AG04450 (cell line): ENCODE measurements at regions not wholly inside any gene's neighbourhood (a gene's known extent, or its start where the extent isn't known, plus 50 kb on each side); places are given as distances from the start of the nearest gene placed in this dataset.

Source experiments
- CTCF ChIA-PET: fragments of 300-600, 350-600 bp; formaldehyde crosslinking; extraction: SDS; loops from one replicate; lab custom pipeline; 2022; ENCODE audit warnings: antibody characterized with exemption, inconsistent platforms; lab: Charles Lee
- POLR2A ChIA-PET: fragments of 350-600 bp; formaldehyde crosslinking; extraction: SDS; loops from one replicate; lab custom pipeline; 2021; ENCODE audit warnings: antibody characterized with exemption, inconsistent platforms; lab: Yijun Ruan, JAX
- DNase-seq: peaks from one replicate; pipeline ENCODE4 v3.0.0-alpha.2; 2011; ENCODE audit warnings: low read depth, low spot score
- H3K27ac ChIP-seq: one replicate; pipeline ENCODE4 v1.5.1; 2012; ENCODE audit warnings: low read depth, low read length, control low read depth
- H3K27me3 ChIP-seq: one replicate; pipeline ENCODE4 v1.6.0; 2012; ENCODE audit warnings: low read length; ENCODE audit not compliant: control insufficient read depth, insufficient read depth
- H3K4me3 ChIP-seq: 2 replicates; pipeline ENCODE4 v1.5.1; 2011; ENCODE audit warnings: mild to moderate bottlenecking, low read depth, low read length, control low read depth
- H3K9me3 ChIP-seq: 2 replicates; pipeline ENCODE4 v1.5.1; 2012; ENCODE audit warnings: low read length; ENCODE audit not compliant: control insufficient read depth, insufficient read depth
- TF ChIP-seq, protein P1 (sequence below): IDR thresholded peaks from 2 replicates; pipeline ENCODE4 v1.5.1; 2011; ENCODE audit warnings: low read depth, low read length, control low read depth, inconsistent platforms

DNA sequence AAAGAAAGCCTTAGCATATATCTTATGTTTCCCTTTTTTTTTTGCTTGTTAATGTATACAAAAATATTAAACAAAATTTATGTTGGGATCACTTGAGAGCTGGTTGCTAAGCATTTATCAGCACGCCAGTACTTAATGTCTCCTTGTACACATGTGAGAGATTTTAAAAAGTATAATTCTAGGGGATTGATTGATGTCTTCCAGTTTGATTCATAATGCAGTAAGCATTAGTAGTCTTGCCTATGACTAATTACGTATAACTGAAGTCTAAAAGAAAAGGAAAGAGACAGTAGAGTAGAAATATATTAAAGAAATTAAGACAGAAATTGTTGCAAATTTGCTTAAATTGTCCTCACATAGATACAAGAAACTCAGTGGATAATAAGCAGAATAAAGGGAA, 1630.4 kb upstream of the B3GALT2 start:
- CTCF ChIA-PET: no interaction called here
- TF ChIP-seq, protein P1, sequence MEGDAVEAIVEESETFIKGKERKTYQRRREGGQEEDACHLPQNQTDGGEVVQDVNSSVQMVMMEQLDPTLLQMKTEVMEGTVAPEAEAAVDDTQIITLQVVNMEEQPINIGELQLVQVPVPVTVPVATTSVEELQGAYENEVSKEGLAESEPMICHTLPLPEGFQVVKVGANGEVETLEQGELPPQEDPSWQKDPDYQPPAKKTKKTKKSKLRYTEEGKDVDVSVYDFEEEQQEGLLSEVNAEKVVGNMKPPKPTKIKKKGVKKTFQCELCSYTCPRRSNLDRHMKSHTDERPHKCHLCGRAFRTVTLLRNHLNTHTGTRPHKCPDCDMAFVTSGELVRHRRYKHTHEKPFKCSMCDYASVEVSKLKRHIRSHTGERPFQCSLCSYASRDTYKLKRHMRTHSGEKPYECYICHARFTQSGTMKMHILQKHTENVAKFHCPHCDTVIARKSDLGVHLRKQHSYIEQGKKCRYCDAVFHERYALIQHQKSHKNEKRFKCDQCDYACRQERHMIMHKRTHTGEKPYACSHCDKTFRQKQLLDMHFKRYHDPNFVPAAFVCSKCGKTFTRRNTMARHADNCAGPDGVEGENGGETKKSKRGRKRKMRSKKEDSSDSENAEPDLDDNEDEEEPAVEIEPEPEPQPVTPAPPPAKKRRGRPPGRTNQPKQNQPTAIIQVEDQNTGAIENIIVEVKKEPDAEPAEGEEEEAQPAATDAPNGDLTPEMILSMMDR: no peak
- H3K9me3 ChIP-seq: no peaks in the 10 kb centered on the region; the same call in 1 of the 2 replicates
- H3K27me3 ChIP-seq: no peaks in the 10 kb centered on the region
- H3K4me3 ChIP-seq: no peak overlapping the region
- DNase-seq: no peak
- POLR2A ChIA-PET: no interaction called here
- H3K27ac ChIP-seq: no peak overlapping the region

DNA sequence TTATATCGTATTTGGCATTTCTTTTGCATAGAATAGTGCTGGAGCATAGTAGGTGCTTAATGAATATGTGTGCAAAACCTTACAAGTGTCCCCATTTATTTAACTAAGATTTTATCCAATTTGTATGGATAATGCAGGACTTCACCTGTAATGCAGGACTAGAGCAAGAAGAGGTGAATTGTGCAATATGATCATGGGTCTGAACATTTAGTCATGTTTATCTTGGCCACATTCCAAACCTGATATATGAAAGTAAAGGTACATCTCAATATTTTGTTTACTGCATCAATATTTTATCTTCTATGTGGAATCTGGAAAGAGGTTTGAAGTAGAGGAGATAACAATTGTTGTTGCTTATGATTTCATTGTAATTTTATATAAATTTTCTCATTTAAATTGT, 1626.7 kb upstream of the B3GALT2 start:
- POLR2A ChIA-PET: no interaction called here
- Histone ChIP-seq H3K9me3 (no peaks in the 10 kb centered on the region; the same call in 1 of the 2 replicates), H3K27ac (no peak overlapping the region), H3K27me3 (no peaks in the 10 kb centered on the region), H3K4me3 (no peak overlapping the region)
- TF ChIP-seq, protein P1: no peak
- no peak for DNase-seq
- CTCF ChIA-PET: no interaction called here

DNA sequence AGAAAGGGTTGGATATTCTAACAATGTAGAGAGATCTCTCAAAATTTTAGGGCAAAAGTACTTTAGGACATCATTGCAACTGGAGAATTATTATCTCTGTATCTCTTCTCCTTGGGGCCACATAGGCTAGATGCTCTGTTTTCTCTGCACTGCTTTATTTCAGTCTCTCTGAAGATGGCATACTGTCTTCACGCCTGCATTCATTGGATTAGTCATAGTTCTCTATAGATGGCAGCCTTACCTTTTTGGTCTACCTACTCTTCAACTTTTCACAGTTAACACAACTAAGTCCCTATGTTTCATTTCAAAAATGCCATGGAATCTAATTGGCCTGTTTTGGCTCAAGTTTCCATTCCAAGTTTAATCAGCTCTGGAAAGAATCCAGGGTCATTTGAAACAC, 1623.3 kb upstream of the B3GALT2 start:
- no peaks in the 10 kb centered on the region for H3K27me3 ChIP-seq
- TF ChIP-seq, protein P1: no peak
- H3K4me3 ChIP-seq: no peak overlapping the region
- DNase-seq: no peak
- ChIA-PET CTCF (no interaction called here), POLR2A (no interaction called here)
- no peaks in the 10 kb centered on the region; the same call in 1 of the 2 replicates for H3K9me3 ChIP-seq
- no peak overlapping the region for H3K27ac ChIP-seq

DNA sequence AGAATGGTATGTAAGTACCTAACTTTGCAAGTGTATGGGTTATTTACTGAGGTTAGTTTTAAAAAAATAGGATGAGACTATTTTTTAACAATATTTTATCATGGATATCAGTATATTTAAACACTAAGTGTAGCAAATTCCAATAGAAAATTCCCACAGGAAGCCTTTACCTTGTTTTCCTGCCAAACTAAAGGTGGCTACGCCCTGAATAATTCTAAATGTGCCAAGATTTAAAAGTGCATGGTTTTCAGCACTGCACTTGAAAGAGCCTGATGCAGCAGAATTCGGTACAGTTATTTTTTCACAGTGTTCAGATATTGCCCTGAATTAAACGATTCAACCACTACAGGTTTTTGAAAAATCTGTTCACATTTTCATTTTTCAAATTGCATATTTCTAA, 1622.8 kb upstream of the B3GALT2 start:
- ChIA-PET CTCF (no interaction called here), POLR2A (no interaction called here)
- no peaks in the 10 kb centered on the region for H3K27me3 ChIP-seq
- no peak for DNase-seq
- TF ChIP-seq, protein P1: no peak
- no peaks in the 10 kb centered on the region; the same call in 1 of the 2 replicates for H3K9me3 ChIP-seq
- H3K27ac ChIP-seq: no peak overlapping the region
- no peak overlapping the region for H3K4me3 ChIP-seq

DNA sequence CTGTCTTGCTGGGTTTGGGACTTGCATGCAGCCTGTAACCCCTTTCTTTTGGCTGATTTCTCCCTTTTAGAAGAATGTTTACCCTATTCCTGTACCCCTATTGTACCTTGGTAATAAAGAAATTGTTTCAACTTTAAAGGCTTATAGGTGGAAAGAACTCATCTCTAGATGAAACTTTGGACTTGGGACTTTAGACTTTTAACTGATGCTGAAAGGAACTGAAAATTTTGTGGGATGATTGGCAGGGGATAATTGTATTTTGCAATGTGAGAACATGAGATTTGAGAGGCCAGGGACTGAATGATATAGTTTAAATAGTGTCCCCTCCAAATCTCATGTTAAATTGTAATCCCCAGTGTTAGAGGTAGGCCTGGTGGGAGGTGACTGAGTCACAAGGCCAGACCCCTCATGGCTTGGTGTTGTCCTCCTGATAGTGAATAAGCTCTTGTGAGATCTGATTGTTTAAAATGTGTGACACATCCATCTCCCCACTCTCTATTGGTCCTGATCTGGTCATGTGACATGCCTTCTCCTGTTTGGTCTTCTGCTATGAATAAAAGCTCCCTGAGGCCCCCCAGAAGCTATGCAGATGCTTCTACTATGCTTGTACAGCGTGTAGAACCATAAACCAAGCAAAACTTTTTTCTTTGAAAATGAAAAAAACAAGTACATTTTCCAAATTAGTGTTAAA, 1621.3 kb upstream of the B3GALT2 start:
- Histone ChIP-seq H3K27me3 (no peaks in the 10 kb centered on the region), H3K27ac (no peak overlapping the region), H3K9me3 (no peaks in the 10 kb centered on the region), H3K4me3 (no peak overlapping the region)
- CTCF ChIA-PET: no interaction called here
- DNase-seq: no peak
- TF ChIP-seq, protein P1: no peak
- POLR2A ChIA-PET: no interaction called here
